ENCODE measurements at regions not wholly inside any gene's neighbourhood (a gene's known extent, or its start where the extent isn't known, plus 50 kb on each side); places are given as distances from the start of the nearest gene placed in this dataset.
A peak's percentile ranks its signal among the peaks of the same experiment; 100 is the strongest.

DNA sequence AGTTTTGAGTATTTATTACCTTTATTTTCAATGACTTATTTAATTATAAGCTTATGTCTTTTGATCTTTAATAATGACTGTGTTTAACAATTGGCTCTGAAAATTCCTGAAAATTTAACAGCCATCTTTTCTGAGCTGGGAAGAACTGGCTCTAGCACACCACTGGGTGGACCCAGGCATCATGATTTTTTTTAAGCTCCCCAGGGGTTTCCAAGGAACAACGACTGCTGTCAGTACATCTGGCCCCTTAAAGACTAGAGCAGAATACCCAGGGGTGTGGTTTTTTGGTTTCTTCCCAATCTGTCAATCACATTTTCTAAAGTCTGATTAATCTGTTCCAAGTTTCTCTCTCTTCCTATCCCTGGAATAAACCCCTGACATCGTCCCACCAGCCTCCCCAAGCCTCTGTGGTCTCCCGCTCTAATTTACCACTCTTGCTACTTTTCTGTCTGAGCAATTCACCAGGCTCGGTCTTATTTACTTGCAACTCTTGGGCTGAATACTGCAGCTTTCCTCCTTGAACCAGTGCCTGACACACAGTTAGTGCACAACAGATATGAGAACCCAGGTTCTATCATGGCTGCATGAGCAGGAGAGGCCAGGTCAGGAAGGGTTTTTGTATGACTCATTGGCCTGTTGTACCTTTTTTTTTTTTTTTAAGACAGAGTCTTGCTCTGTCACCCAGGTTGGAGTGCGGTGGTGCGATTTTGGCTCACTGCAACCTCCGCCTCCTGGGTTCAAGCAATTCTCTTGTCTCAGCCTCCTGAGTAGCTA lies 321.9 kb downstream of the ZSWIM6 start:
- no peak for DNase-seq

DNA sequence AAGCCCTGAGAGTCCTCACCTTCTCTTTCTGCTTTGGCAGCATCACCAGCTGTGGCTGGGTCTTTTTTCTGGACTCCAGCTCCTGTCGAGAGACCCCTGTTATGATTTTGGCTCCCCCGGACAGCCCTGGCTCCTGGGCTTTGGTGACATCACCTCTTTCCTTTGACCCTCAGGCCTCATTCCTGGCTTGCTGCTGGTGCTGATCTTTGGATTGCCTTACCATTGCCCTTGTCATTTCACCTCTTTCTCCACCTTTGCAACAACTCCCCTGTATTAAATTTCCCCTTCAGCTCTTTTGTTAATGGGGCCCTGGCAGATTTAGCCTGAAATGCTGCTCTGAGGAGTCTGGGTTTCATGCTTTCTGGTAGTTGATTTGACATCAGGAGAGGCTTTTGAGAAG lies 322.8 kb downstream of the ZSWIM6 start:
- DNase-seq: no peak

DNA sequence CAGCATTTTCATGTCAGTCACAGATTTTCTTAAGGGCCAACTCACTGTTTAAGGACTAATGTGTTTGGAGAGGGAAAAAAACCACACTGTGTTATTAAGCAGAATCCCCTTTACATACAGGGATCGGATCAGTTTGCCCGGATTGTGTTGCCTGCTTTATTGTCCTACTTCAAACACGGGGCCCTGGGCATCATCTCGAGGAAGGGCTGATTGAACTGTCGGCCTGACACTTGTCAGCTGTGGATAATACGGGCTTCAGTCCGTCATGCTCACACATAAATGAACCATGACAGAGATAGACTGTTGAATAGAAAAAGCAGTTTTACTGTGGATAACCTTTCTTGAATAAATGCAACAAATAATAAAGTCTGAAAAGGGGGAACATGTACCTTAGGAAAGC lies 325.0 kb downstream of the ZSWIM6 start:
- no peak for DNase-seq

DNA sequence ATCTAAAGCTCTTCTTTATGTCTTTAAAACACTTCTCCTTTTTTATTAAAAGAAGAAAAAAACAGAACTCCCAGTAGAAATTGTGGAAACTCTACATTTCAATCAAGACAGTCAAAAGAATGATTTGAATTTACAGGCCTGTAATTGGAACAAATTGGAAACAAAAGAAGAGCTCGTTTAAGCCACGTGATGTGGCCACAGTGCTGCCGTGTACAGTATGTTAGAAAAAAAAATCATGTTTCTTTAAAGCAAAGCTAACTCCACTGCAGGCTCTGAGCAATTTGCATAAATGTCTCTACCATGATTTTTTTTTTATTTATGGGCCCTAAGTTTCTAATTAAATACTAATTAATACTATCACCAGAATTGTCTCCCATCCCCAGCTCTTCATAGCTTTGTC lies 325.6 kb downstream of the ZSWIM6 start:
- DNase-seq: no peak

DNA sequence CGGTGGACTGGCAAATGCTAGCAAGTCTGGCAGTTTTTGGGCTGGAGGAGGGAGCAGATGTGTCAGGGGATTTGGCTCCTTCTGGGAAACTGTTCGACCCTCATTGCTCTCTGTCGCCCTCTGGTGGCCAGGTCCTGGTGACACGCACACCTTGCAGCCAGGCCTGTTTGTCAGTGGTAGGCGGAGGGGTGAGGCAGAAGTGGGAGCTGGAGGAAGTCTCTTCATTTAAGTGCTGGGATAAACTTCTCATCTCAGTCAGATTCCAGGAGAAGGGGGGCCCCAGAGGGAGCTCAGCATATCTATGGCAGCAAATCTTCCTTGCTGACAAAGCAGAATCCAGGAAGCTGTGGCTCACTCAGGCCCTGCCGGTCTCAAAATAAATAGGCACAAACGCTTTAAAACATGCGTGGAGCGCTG lies 326.5 kb downstream of the ZSWIM6 start:
- peak; percentile 72 for DNase-seq

DNA sequence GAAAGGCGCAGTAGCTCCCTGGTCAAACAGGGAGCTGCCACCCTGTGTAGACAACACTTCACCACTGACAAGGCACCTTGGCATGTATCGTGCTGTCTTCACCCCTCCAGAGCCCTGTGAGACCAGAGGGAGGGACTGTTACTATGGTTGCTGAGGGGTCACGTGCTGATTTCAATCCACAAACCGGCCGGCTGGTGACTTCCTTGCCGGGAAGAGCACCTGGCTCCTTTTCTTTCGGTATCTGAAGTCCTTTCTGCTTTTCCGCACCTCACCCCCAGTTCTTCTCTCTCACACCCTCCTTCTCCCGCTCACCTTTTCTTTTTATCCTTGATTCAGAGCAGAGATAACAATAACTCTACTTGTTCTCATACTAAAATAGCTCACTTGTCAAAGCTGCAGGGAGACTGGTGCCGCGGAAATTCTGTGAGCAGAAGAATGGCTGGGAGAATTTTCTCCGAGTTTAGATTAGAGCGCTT lies 327.2 kb downstream of the ZSWIM6 start:
- no peak for DNase-seq

DNA sequence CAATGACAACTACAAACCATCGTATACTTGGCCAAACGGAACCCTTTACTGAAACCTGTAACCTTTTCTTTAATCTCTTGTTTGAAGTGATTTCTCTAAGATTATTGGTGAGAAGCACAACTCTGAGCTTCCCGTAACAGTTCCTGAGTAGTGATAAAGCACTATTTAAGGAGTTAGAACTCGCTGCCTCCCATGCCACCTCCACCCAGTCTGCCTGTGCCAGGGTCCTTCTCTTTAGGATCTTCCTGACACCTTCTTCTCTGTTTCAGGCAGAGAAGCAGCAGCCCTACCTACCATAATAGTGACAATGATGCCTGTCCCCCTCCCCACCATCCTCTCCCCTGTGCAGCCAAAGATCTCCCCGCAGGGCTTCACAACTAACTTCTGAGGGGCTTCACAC lies 330.6 kb downstream of the ZSWIM6 start:
- no peak for DNase-seq

DNA sequence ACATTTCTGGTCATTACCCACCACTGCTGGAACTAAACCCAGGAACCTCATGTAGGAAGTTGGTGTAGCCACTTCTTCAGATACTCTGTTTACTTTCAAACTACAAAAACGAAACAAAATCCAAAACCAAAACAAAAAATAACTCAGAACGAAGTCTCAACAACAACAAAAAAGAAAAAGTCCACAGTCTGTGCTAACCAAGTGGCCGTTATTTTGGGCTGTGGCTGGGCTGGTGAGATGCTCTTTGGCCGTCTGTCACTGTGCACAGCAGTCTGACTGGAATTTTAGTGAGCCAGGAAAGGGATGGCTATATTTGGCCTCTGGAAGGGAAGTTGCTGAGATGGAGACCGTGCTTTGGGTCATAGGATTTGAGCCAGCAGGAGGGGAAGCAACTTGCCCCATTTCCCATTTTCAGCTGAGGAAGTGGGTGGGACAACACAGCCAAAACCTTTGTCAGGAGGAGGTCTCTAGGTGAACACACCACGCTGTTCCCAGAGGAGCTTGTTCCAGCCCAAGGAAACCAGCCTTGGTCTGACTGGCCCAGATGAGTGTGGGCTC lies 334.1 kb downstream of the ZSWIM6 start:
- no peak for DNase-seq

DNA sequence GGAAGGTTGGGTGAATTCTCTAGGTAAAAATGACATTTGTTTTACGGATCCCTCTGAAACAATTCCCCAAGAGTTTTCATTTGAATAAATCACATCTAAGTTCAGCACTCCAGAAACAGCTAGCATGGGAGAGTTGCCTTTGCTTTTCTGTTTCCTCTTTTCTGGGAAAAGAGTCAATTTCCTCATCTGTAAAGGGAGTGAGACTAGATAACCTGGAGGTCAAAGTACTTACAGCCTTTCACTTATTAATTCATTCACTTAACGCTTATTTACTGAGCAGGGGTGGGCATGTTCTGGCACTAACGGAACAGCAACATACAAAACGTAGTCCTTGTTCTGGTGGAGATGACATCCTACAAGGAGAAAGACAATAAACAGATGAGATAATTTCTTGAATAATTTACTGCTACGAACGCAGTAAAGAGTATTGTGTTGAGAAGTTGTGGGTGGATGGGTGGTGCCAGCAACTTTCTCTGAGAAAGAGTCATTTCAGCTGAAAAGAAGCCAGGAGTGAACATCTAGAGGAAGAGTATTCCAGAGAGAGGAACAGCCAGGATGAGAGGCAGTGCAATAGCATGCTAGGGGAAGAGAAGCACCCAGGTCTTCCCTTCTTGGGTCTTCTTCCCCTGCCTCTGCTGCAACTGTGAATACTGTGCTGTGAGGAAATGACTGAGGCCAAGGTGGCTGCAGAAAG lies 335.6 kb downstream of the ZSWIM6 start:
- DNase-seq: no peak

DNA sequence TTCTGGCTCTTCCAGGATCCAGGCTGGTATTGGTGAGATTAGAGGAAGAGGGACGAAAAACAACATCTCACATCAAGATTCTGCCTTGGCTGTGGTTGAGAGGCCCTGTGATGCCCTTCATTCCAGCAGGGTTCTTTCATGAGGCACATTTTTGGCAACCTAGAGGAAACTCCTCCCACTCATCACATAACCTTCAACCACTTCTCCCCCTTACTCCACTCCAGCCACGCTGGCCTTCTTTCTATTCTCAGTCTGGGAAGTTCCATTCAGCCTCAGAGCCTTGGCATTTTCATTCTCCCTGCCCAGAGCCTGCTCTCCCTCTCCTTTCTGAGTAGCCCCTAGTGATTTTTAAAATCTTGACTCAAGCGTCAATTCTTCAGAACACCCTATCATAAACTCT lies 337.5 kb downstream of the ZSWIM6 start:
- DNase-seq: no peak

DNA sequence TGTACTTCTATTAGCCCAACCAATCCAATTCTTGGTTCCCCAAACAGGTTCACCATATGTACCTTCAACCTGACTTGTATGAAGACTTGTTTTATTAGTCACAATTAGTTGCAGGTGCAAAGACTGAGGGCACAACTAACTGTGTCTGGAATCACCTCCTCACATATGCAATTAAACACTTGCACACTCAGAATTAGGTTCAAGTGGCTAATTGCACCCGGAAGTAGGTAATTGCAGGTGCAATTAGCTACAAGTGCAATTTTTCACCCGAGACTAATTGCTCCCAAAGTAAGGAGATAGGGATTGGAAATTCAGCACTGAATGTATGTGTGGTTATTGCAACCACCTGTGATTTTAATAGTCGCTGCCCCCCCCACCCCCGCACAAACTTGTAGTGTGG lies 338.9 kb downstream of the ZSWIM6 start:
- DNase-seq: no peak

DNA sequence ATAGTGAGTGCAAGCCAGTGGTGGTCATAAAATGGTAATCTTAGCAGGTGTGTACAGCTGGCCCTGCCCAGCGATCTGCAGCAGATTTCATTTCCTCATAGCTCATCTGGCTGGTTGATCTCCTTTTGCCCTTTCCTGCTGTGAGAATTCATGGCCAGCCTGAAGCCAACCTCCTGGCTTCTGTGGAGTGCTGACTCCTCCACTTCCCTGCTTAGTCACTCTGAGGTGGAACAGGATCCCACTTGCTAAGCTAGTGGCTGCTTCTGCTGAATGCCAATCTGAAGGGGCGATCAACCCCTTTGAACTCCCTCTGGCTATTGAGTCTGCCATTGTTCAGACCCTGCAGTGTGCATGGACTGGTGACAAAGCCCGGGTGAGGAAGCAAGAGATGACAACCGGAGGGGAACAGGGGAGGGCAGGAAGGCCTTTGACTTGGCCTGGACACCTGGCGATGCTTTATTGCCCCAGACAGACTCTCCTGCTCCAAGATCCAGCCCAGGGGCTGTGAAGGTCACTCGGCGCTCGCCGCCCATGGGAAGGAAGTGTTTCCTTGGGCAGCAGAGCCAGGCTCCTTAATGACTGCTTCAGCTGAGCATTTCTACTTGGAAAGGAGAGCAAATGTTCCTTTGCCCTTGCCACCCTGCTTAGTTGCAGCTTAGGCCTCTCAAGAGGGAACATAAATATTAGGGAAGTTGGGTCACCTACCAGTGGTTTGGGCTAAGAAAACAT lies 341.1 kb downstream of the ZSWIM6 start:
- DNase-seq: peak; percentile 32

DNA sequence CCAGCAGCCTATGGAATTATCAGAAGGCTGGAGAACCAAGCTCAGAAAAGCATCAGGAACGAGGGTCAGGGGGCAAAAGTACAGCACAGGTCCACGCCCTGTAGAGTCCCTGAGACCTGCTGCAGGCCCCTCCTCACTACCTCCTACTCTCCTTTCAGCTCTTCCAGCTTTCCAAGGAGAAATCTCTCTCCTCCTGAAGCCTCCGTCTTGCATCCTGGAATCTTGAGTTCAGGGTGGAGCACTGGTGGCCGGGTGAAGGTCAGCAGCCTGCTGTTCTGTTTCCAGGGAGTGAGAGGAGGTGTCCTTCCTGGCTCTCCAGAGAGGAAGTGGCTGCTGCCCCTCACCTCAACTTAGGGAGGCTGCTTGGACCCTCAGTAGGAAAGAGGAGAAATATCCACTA lies 342.3 kb downstream of the ZSWIM6 start:
- no peak for DNase-seq

DNA sequence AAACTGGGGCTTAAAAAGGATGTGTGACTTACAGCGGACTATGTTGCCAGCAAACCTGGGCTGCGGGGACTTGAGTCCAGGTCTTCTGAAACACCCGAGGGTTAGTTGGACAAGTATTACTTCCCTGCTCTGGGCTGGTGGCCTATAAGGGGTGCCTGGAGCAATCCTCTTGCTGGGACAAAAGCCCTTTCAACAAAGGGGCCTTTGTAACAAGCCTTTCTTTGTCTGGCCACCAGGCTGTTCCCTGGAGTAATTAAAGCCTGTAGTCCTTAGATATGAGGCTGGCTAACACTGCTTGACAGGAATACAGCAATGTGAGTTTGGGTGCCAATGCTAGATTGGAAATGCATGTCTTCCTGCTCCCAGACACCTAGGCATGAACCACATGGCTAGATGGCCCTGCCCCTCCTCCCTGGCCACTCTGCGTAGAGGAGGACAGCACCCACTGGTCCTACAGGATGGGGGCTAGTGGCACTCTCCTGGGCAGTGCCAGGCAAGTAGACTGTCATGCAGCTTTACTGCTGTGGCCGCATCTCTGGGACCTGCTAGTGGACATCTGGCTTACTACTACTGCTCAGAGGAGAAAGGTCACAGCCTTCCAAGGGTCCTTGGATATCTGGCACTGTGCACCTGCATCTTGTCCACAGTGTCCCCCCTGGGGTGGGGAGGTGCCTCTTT lies 343.1 kb downstream of the ZSWIM6 start:
- no peak for DNase-seq

DNA sequence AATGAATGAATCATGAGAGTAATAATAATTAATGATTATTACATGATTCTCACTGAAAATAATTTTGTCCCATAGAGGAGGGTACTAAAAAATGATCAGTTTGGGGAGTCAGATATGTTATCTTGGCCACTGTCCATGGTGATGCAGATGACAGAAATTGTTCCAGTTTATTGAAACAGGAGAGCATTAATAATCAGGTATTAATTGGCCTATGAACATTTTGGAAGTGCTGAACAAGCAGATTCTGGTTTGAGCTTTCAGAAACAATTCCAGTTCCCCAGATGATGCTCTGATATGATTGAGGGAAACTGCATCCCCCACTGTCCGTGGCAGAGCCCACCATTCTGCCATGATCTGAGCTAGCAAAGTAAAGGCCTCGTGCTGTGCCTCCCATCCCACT lies 345.2 kb downstream of the ZSWIM6 start:
- DNase-seq: no peak

DNA sequence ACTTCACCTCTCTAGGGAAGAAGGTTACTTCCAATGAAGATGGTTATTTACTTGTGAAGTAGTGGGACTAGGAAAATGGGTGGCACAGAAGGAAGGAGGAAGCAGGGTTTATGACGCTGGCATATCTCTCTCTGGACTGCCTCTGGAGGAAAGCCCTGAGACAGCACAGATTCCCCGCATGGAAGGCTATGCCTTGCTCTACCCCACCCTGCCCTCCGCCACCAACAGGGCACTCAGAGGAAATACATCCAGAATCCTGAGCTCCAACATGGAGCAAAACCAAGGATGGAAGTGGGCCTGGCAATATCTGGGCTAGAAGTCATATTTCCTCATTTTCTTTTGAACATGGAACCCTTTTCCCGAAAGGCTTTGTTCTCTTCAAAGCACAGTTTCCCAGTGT lies 346.9 kb downstream of the ZSWIM6 start:
- no peak for DNase-seq

DNA sequence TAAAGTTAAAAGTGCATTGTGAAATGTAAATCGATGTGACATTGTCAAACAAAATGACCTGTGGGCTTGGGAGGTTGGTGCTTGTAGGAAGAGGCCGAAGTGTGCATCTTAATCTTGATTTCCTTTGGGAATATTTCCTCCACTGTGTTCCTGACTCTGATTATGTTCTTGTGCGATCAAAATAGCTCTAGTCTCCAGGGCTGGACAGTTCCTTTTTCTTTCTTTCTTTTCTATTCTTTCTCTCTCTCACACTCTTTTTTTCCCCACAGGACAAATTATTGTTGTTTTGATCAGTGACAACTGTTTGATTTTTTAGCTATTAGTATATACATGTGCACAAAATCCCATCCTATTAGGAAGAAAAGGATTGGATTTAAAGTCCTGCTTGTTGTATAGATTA lies 347.5 kb downstream of the ZSWIM6 start:
- no peak for DNase-seq

DNA sequence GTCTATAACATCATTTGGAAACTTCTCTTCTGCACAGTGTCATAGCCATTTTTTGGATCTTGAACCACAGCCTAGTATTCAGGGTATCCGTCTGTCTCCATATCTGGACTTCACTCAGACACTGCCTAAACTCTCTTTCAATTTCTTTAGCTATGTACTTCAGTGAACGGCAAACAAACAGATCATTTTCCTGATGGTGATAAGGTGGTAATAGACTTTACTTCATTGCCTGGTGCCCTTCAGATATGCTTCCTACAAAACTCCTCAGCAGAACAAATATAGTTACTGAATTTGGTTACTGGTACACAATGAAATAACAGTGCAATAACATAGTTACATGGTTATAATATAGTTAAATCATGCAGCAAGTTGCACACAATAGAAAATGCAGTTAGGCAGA lies 348.2 kb downstream of the ZSWIM6 start:
- no peak for DNase-seq

DNA sequence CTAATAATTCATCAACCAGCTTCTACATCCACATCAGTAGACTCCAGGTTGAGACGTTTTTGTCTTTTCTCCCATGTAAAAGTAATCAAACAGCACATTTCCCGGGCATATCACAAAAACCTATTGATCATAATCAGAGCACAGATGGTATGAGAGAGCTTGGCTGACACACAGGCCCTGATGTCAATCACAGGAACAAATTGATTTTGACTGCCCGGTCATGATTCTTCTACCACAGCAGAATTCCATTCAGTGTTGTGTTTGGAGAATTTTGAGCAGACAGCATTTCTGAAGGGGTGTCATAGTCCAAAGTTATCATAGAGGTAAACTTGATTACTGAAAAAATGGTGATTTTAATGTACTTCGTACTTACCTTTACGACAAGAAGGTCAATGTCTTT lies 351.1 kb downstream of the ZSWIM6 start:
- DNase-seq: no peak

DNA sequence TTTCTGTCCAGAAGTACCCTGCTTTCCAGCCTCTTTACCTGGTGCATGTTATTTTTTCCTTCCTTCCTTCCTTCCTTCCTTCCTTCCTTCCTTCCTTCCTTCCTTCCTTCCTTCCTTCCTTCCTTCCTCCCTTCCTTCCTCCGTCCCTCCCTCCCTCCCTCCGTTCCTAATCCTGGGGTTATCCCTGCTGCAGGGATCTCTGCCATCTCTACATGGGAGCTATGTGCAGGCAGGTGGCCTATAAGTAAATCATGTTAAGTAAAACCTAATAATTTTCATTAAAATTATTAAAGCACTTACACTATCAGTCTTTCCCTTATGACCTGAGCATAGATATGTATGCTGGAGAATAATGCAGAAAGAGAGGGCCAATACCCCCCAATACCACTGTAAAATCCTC lies 351.9 kb downstream of the ZSWIM6 start:
- no peak for DNase-seq

DNA sequence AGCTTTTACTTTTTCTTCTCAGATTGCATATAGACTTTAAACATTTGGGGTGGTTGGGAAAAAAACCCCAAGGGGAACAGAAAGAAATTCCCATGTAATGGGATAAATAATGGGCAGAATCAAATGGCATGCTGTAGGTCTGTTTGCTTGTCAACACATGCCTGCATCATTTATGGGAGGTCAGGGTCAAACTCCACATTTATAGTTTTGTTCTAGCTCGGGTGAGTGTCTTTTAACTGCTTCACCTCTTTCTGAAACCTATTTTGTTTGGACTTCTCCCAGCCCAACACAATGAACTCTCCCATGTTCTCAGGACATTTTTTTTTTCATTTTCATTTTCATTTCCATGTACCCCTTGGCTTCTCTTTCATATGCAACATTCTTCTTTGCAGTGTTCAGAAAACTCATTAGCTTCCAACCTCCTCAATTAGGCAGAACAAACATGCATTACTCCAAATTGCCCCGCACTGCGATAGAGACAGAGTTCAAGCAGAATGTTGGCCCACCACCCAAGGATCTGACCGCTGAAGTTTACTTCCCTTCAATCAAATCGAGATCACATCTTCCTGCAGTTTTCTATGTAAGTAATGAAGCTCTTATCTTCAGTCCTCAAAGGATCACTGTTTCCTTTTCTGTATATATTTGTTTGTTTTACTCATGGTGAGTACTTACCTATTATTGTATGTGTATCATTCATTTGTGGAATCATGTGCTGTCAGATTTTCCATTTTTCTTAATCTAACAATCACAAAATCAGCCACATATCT lies 354.6 kb downstream of the ZSWIM6 start:
- no peak for DNase-seq

DNA sequence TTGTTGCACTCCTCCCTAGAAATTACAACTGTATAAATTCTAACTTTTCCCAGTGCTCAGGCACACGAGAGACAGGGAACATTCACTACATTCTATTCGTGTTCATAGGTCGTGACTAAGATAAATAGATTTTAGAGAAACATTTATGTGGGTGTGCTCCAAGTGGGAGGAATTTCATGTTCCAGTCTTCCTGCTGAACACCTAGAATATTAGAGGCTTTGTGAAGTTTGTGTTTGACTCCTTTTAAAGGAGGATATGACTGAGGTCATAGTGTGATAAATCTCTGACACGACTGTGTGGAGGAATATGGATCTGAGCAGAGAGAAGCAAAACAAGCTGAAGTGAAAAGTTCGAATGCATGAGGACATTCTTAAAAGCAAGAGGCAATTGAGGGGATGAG lies 355.3 kb downstream of the ZSWIM6 start:
- no peak for DNase-seq
